Subcutaneous abdominal adipose tissue (tissue), 5 donors: ENCODE measurements at regions not wholly inside any gene's neighbourhood (a gene's known extent, or its start where the extent isn't known, plus 50 kb on each side); places are given as distances from the start of the nearest gene placed in this dataset.

Source experiments
- H3K27ac ChIP-seq: one replicate; pipeline ENCODE4 v1.7.0; 2013; ENCODE audit warnings: low read depth, mild to moderate bottlenecking, inconsistent platforms, low read length, moderate library complexity
- H3K27me3 ChIP-seq, 5 donors: one replicate each; pipeline ENCODE4 v1.7.0; 2013; ENCODE audit warnings: low read length in 5 of 5, inconsistent platforms in 1 of 5; ENCODE audit not compliant: control insufficient read depth in 5 of 5, insufficient read depth in 4 of 5
- H3K36me3 ChIP-seq, 5 donors: one replicate each; pipeline ENCODE4 v1.7.0; 2013; ENCODE audit warnings: low read length in 5 of 5; ENCODE audit not compliant: control insufficient read depth in 5 of 5, insufficient read depth in 5 of 5
- H3K4me1 ChIP-seq, 5 donors: one replicate each; pipeline ENCODE4 v1.7.0; 2013; ENCODE audit warnings: low read length in 5 of 5, mild to moderate bottlenecking in 3 of 5, moderate library complexity in 1 of 5; ENCODE audit not compliant: control insufficient read depth in 5 of 5, insufficient read depth in 5 of 5
- H3K4me3 ChIP-seq, 5 donors: one replicate each; pipeline ENCODE4 v1.7.0; 2013; ENCODE audit warnings: low read length in 5 of 5, low read depth in 1 of 5
- H3K9ac ChIP-seq, 5 donors: one replicate each; pipeline ENCODE4 v1.7.0; 2013; ENCODE audit warnings: low read length in 5 of 5, mild to moderate bottlenecking in 4 of 5, moderate library complexity in 3 of 5
- H3K9me3 ChIP-seq, 5 donors: one replicate each; pipeline ENCODE4 v1.7.0; 2013; ENCODE audit warnings: low read length in 5 of 5; ENCODE audit not compliant: control insufficient read depth in 5 of 5
- donor health status: healthy.
- donor health status: healthy.
- donor health status: healthy.
- donor health status: healthy.
- donor health status: healthy.

GRCh38 chr16:73166441-73166851 is 118.5 kb upstream of the ZFHX3 start:
- H3K4me3 ChIP-seq, result peak overlapping the region; percentile 12 to 57 (median 32)

GRCh38 chr16:73163238-73163815 is 115.4 kb upstream of the ZFHX3 start:
- Histone ChIP-seq H3K4me3 (no peak overlapping the region), H3K27me3 (no peaks in the 10 kb centered on the region), H3K4me1 (peaks cover 0 to 11% (median 4%) of the 10 kb centered on the region in 5 donors), H3K9me3 (peaks cover 0 to 4% (median 2%) of the 10 kb centered on the region in 5 donors), H3K36me3 (no peaks in the 10 kb centered on the region), H3K9ac (no peak overlapping the region), H3K27ac (no peak overlapping the region)

More at GRCh38 chr16:73166441-73166851, 118.5 kb upstream of the ZFHX3 start:
- Histone ChIP-seq H3K9me3 (no peaks in the 10 kb centered on the region), H3K27ac (no peak overlapping the region), H3K36me3 (no peaks in the 10 kb centered on the region), H3K27me3 (peaks cover 0 to 3% (median 0%) of the 10 kb centered on the region in 5 donors), H3K4me1 (peaks cover 0 to 22% (median 8%) of the 10 kb centered on the region in 5 donors), H3K9ac (no peak overlapping the region)

GRCh38 chr16:73161977-73162376 is 114.0 kb upstream of the ZFHX3 start:
- Histone ChIP-seq H3K4me1 (peaks cover 0 to 8% (median 4%) of the 10 kb centered on the region in 5 donors), H3K36me3 (no peaks in the 10 kb centered on the region), H3K27ac (no peak overlapping the region), H3K9ac (no peak overlapping the region), H3K27me3 (no peaks in the 10 kb centered on the region), H3K9me3 (peaks cover 0 to 4% (median 2%) of the 10 kb centered on the region in 5 donors), H3K4me3 (no peak overlapping the region)

- Histone ChIP-seq H3K9ac (no peak overlapping the region), H3K36me3 (no peaks in the 10 kb centered on the region), H3K27ac (no peak overlapping the region), H3K9me3 (peaks cover 0 to 4% (median 2%) of the 10 kb centered on the region in 5 donors), H3K27me3 (no peaks in the 10 kb centered on the region), H3K4me3 (no peak overlapping the region), H3K4me1 (peaks cover 0 to 2% (median 0%) of the 10 kb centered on the region in 5 donors)
Observed at GRCh38 chr16:73159296-73159695, 111.4 kb upstream of the ZFHX3 start.

GRCh38 chr16:73157861-73158260 is 109.9 kb upstream of the ZFHX3 start:
- Histone ChIP-seq H3K9me3 (peaks cover 0 to 4% (median 2%) of the 10 kb centered on the region in 5 donors), H3K9ac (no peak overlapping the region), H3K4me3 (no peak overlapping the region), H3K27ac (no peak overlapping the region), H3K27me3 (no peaks in the 10 kb centered on the region), H3K36me3 (no peaks in the 10 kb centered on the region), H3K4me1 (peaks cover 0 to 3% (median 0%) of the 10 kb centered on the region in 5 donors)

- Histone ChIP-seq H3K4me3 (no peak overlapping the region), H3K36me3 (no peaks in the 10 kb centered on the region), H3K27me3 (no peaks in the 10 kb centered on the region), H3K9me3 (peaks cover 0 to 4% (median 2%) of the 10 kb centered on the region in 5 donors), H3K9ac (no peak overlapping the region), H3K4me1 (peaks cover 0 to 5% (median 3%) of the 10 kb centered on the region in 5 donors), H3K27ac (no peak overlapping the region)
Observed at GRCh38 chr16:73154063-73154870, 106.3 kb upstream of the ZFHX3 start.

GRCh38 chr16:73152386-73153125 is 104.6 kb upstream of the ZFHX3 start:
- Histone ChIP-seq H3K4me1 (peaks cover 0 to 5% (median 3%) of the 10 kb centered on the region in 5 donors), H3K27ac (no peak overlapping the region), H3K9me3 (no peaks in the 10 kb centered on the region), H3K36me3 (no peaks in the 10 kb centered on the region), H3K4me3 (no peak overlapping the region), H3K27me3 (no peaks in the 10 kb centered on the region), H3K9ac (no peak overlapping the region)

- no peak overlapping the region for H3K27ac ChIP-seq
Observed at GRCh38 chr16:73151941-73152340, 104.0 kb upstream of the ZFHX3 start.

GRCh38 chr16:73151225-73151624 is 103.3 kb upstream of the ZFHX3 start:
- Histone ChIP-seq H3K27me3 (no peaks in the 10 kb centered on the region), H3K9me3 (no peaks in the 10 kb centered on the region), H3K4me3 (no peak overlapping the region), H3K36me3 (no peaks in the 10 kb centered on the region), H3K4me1 (peaks cover 0 to 5% (median 3%) of the 10 kb centered on the region in 5 donors), H3K9ac (no peak overlapping the region), H3K27ac (no peak overlapping the region)

More at GRCh38 chr16:73151941-73152340, 104.0 kb upstream of the ZFHX3 start:
- Histone ChIP-seq H3K27me3 (no peaks in the 10 kb centered on the region), H3K4me1 (peaks cover 0 to 5% (median 3%) of the 10 kb centered on the region in 5 donors), H3K4me3 (no peak overlapping the region), H3K9me3 (no peaks in the 10 kb centered on the region), H3K36me3 (no peaks in the 10 kb centered on the region), H3K9ac (no peak overlapping the region)
